Left lung (tissue), 4 donors: ENCODE measurements at regions not wholly inside any gene's neighbourhood (a gene's known extent, or its start where the extent isn't known, plus 50 kb on each side); places are given as distances from the start of the nearest gene placed in this dataset.
A peak's percentile ranks its signal among the peaks of the same experiment; 100 is the strongest.

ENCODE experiments used
- ATAC-seq: fragments of 200-7000 bp; cut with Tn5 transposase; one replicate; pipeline ENCODE4 v1.9.1; 2020; ENCODE audit warnings: moderate library complexity
- DNase-seq, 4 donors: peaks; one replicate each; pipeline ENCODE4 v3.0.0-alpha.2; 2013 to 2020
- H3K27ac ChIP-seq, 2 donors: fragments of 200-600 bp; sonication (generic) in 1 of 2; one replicate each; pipeline versions ENCODE4 v1.5.0 to v1.8.0; 2020 to 2021
- H3K27me3 ChIP-seq, 2 donors: fragments of 200-600 bp; sonication (generic) in 1 of 2; one replicate each; pipeline versions ENCODE4 v1.5.0 to v1.8.0; 2020 to 2021
- H3K36me3 ChIP-seq, 2 donors: fragments of 200-600 bp; sonication (generic) in 1 of 2; one replicate each; pipeline versions ENCODE4 v1.5.0 to v1.8.0; 2020 to 2021
- H3K4me1 ChIP-seq, 2 donors: fragments of 200-600 bp; one replicate each; pipeline ENCODE4 v1.8.0; 2021
- H3K4me3 ChIP-seq, 2 donors: fragments of 200-600 bp; sonication (generic) in 1 of 2; one replicate each; pipeline versions ENCODE4 v1.5.0 to v1.8.0; 2020 to 2021; ENCODE audit warnings: mild to moderate bottlenecking in 1 of 2
- H3K9me3 ChIP-seq, 2 donors: fragments of 200-600 bp; sonication (generic) in 1 of 2; one replicate each; pipeline versions ENCODE4 v1.5.0 to v1.8.0; 2020 to 2021
- intact Hi-C, 2 donors: fragments of 100-400 bp; cut with DNase I; formaldehyde crosslinking; loops; one replicate each; pipeline versions ENCODE4 v1.11.2 to v1.14.2; 2022
- TF ChIP-seq, protein P1 (sequence below), 2 donors: fragments of 200-600 bp; sonication (generic) in 1 of 2; IDR thresholded peaks; one replicate each; pipeline versions ENCODE4 v1.5.0 to v1.8.0; 2021; ENCODE audit warnings: antibody characterized with exemption in 2 of 2
- donor health status: DM: no; HTN: yes; CAD: no.
- donor health status: DM: no; HTN: no; CAD: no.

DNA sequence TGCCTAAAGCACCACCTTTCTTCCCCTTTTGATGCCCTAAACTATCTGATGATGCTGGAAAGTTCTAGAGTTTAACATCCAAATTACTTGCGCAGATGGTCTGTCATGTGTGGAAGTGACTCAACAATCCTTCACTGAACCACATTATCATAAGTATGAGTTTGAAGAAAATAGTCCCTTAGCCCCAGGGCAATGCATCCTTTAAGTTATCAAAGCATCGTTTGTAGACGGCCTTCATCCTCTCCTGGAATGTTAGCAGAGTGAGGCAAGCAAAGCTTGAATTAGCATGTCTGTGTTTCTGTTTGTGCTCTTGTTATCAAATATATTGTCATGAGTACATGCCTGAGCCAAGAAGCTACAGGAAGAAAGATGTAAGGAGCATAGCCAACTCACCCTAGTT, 570.9 kb downstream of the MID1IP1 start:
- Histone ChIP-seq H3K27me3 (no peaks in the 10 kb centered on the region), H3K27ac (no peak overlapping the region), H3K4me1 (no peaks in the 10 kb centered on the region), H3K4me3 (no peak overlapping the region), H3K9me3 (no peaks in the 10 kb centered on the region), H3K36me3 (no peaks in the 10 kb centered on the region)
- DNase-seq, result no peak
- ATAC-seq, result no peak
- intact Hi-C loops, result no loop called here
- TF ChIP-seq, protein P1, sequence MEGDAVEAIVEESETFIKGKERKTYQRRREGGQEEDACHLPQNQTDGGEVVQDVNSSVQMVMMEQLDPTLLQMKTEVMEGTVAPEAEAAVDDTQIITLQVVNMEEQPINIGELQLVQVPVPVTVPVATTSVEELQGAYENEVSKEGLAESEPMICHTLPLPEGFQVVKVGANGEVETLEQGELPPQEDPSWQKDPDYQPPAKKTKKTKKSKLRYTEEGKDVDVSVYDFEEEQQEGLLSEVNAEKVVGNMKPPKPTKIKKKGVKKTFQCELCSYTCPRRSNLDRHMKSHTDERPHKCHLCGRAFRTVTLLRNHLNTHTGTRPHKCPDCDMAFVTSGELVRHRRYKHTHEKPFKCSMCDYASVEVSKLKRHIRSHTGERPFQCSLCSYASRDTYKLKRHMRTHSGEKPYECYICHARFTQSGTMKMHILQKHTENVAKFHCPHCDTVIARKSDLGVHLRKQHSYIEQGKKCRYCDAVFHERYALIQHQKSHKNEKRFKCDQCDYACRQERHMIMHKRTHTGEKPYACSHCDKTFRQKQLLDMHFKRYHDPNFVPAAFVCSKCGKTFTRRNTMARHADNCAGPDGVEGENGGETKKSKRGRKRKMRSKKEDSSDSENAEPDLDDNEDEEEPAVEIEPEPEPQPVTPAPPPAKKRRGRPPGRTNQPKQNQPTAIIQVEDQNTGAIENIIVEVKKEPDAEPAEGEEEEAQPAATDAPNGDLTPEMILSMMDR (IDR thresholded peaks at IDR 0.05), result no peak

DNA sequence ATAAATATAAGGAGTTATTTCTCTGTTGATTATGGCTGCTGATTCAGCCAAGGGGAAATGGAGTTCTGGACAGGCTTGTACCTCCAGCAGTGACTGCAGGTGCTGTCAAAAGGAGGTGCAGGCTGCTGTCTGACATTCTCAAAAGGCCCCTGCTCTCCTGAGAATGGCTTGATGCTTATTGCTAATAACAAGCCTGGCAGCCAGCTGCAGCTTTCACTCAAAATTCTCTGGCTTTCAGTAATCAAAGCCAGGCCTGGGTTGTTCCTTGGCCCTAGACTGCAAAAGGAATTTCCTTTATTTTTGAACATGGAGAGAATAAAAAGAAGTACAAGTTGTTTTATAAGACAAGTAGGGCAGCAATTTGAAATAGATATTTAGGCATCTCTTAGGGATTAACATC, 575.9 kb downstream of the MID1IP1 start:
- H3K9me3 ChIP-seq, result no peaks in the 10 kb centered on the region
- intact Hi-C loops, result no loop called here

DNA sequence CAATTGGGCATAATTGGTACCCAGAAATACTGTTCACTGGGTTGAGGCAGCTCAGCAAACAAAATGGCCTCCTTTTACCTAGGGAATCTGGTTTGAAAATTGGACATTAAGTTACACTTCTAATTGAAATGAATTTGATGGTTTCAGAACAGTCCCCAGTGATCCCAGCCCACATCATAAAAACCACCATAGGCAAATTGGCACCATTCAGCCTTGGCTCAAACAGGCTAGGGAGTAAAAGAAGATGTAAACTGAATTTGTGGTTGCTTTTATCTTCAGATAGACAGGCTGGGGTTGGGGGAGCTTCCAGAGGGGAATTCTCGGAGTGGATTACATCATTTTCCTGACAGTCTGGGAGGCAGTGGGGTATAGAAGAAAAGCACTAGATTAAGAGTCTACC, 576.5 kb downstream of the MID1IP1 start:
- H3K27ac ChIP-seq, result no peak overlapping the region
- H3K9me3 ChIP-seq, result no peaks in the 10 kb centered on the region
- H3K4me3 ChIP-seq, result no peak overlapping the region
- DNase-seq (no peak), ATAC-seq (no peak)
- no peaks in the 10 kb centered on the region for H3K36me3 ChIP-seq
- H3K4me1 ChIP-seq, result no peaks in the 10 kb centered on the region
- intact Hi-C loops, result no loop called here
- no peaks in the 10 kb centered on the region for H3K27me3 ChIP-seq
- TF ChIP-seq, protein P1 (IDR thresholded peaks at IDR 0.05), result no peak

More for the DNA sequence above, 575.9 kb downstream of the MID1IP1 start:
- Histone ChIP-seq H3K4me1 (no peaks in the 10 kb centered on the region), H3K4me3 (no peak overlapping the region), H3K27ac (no peak overlapping the region), H3K27me3 (no peaks in the 10 kb centered on the region), H3K36me3 (no peaks in the 10 kb centered on the region)
- DNase-seq, result no peak
- ATAC-seq, result no peak
- TF ChIP-seq, protein P1 (IDR thresholded peaks at IDR 0.05), result no peak

DNA sequence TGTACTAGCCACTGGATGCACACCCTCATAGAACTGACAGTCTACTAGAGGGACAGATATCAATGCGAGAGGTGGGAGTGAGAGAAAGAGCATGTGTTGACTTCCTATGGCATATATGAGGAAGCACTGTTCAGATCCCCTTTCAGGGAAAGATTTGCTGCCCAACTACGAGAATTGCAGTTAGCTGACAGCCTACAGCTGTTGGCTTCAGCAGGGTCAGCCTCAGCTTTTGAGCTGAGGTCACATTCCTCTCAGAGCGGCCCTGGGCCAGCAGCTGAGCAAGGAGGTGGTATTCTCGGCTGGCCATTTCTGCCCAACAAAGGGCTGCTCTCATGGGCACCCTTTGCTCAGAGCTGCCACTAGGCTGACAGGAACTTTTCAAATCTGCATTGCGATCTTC, 580.2 kb downstream of the MID1IP1 start:
- Histone ChIP-seq H3K27me3 (no peaks in the 10 kb centered on the region), H3K4me1 (no peaks in the 10 kb centered on the region), H3K27ac (no peak overlapping the region), H3K9me3 (no peaks in the 10 kb centered on the region), H3K4me3 (no peak overlapping the region), H3K36me3 (no peaks in the 10 kb centered on the region)
- intact Hi-C loops, result no loop called here
- no peak for ATAC-seq
- TF ChIP-seq, protein P1 (IDR thresholded peaks at IDR 0.05), result no peak
- DNase-seq, result peak in 2 of 4 donors; percentile 58 to 71

DNA sequence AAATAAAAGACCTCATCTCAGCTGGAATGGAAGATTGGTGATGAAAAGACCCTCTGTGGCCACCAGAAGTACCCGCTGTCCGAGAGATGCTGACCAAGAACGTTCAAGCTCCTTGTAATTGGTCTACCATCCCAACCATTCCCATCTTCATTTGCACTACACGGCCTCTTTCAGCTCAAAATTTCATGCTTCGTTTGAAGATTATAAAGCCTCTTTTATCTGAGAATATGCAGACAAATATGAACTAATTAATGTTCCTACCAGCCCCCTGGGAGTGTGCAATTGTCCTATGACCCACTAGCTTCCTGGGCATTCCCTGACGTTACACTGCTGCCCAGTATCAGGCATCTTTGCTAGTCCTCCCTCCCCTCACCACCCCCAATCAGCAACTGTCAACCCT, 583.7 kb downstream of the MID1IP1 start:
- no peaks in the 10 kb centered on the region for H3K4me1 ChIP-seq
- no peak overlapping the region for H3K27ac ChIP-seq
- no peaks in the 10 kb centered on the region for H3K27me3 ChIP-seq
- TF ChIP-seq, protein P1 (IDR thresholded peaks at IDR 0.05), result no peak
- no peak overlapping the region for H3K4me3 ChIP-seq
- H3K36me3 ChIP-seq, result no peaks in the 10 kb centered on the region
- no peaks in the 10 kb centered on the region for H3K9me3 ChIP-seq
- DNase-seq, result no peak
- ATAC-seq, result no peak
- intact Hi-C loops, result no loop called here
